ENCODE measurements at regions not wholly inside any gene's neighbourhood (a gene's known extent, or its start where the extent isn't known, plus 50 kb on each side); places are given as distances from the start of the nearest gene placed in this dataset.
"Not testable (repeated sequence)": the region's sequence is repeated elsewhere in the genome, so short reads cannot be mapped to it uniquely, and the experiment has no call there.

DNA sequence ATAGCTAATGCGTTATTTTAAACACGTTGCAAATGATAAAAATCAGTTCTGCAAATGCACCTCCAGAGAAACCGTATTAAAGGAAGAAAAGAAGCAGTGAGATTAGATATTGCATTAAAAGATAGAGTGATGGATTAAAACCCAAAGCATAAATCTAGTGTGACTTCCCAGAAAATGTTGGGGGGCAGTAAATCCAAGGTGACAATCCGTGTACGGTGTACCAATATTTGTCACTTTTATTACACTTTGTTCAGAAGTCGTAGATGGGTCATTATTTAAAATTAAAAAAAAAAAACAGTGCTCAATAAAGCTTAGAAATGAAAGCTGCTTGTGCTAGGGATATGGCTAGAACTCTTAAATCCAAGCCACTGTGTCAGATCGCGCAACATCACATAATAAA, 106.4 kb downstream of the TMEM130 start:
- Histone ChIP-seq H3K9ac (ENCODE audit: low read length) (no peak overlapping the region), H3K27me3 (replicated peaks in 1 of 4; ENCODE audit: control extremely low read depth in 1 of 4, control insufficient read depth in 3 of 4, insufficient read depth in 4 of 4, low read length in 3 of 4) (peaks cover 0 to 3% (median 1%) of the 10 kb centered on the region in 4 experiments), H3K4me3 (ENCODE audit: control extremely low read depth in 1 of 5, extremely low read depth in 1 of 5, insufficient read depth in 1 of 5, low read depth in 2 of 5, low read length in 4 of 5) (no peak overlapping the region), H2AFZ (ENCODE audit: insufficient read depth, low read depth, low read length, poor library complexity, severe bottlenecking) (no peak overlapping the region), H3K4me2 (replicated peaks; ENCODE audit: low read depth, low read length, poor library complexity, severe bottlenecking) (no peak overlapping the region), H3K36me3 (replicated peaks in 1 of 2; ENCODE audit: control extremely low read depth in 1 of 2, control insufficient read depth in 1 of 2, extremely low read depth in 1 of 2, insufficient read depth in 2 of 2, low read length in 1 of 2) (no peaks in the 10 kb centered on the region), H3K9me3 (ENCODE audit: control extremely low read depth in 1 of 3, control insufficient read depth in 2 of 3, insufficient read depth in 1 of 3, low read length in 2 of 3) (no peaks in the 10 kb centered on the region), H3K79me2 (ENCODE audit: control insufficient read depth, insufficient read depth, low read length) (no peaks in the 10 kb centered on the region), H3K27ac (ENCODE audit: low read length in 2 of 2) (no peak overlapping the region), H4K20me1 (ENCODE audit: control insufficient read depth, insufficient read depth, low read length, poor library complexity, severe bottlenecking) (no peaks in the 10 kb centered on the region), H3K4me1 (ENCODE audit: control insufficient read depth in 2 of 2, insufficient read depth in 2 of 2, low read length in 2 of 2) (no peaks in the 10 kb centered on the region)
- peaks cover 24% of the 10 kb centered on the region for H3K27me3 Mint-ChIP-seq
- POLR2A ChIA-PET, result no interaction called here
- H3K4me3 Mint-ChIP-seq, result no peak overlapping the region
- intact Hi-C loops (cut with micrococcal nuclease), result no loop called here
- ATAC-seq (ENCODE audit: low read depth), result no peak
- no peaks in the 10 kb centered on the region for H3K9me3 Mint-ChIP-seq (ENCODE audit: insufficient read depth)
- TF ChIP-seq CTCF (IDR thresholded peaks at IDR 0.05), result no peak
- no peak for TF ChIP-seq EZH2 (IDR thresholded peaks at IDR 0.05; ENCODE audit: borderline replicate concordance, insufficient read depth, low read depth, low read length, poor library complexity, severe bottlenecking)
- CTCF ChIA-PET, result no interaction called here
- H3K27ac Mint-ChIP-seq, result no peak overlapping the region
- WGBS (ENCODE audit: insufficient coverage), result no CpG with 5 or more reads among the region's 8 CpGs
- no peak for DNase-seq
- no peaks in the 10 kb centered on the region for H3K4me1 Mint-ChIP-seq

GRCh38 chr7:98764946-98765345, 104.9 kb downstream of the TMEM130 start:
- ChIA-PET CTCF (interaction anchor here (0.7 kb wide), 1 partner anchor 19 kb away, joined by 3 read pairs; no protein-coding TSS in a partner anchor), POLR2A (no interaction called here)
- Mint-ChIP-seq H3K27ac (no peak overlapping the region), H3K4me1 (no peaks in the 10 kb centered on the region), H3K27me3 (peaks cover 24% of the 10 kb centered on the region), H3K9me3 (ENCODE audit: insufficient read depth) (no peaks in the 10 kb centered on the region), H3K4me3 (no peak overlapping the region)
- intact Hi-C loops (cut with micrococcal nuclease), result no loop called here
- ATAC-seq (ENCODE audit: low read depth), result no peak
- H3K9ac ChIP-seq (ENCODE audit: low read length), result no peak overlapping the region
- no peak overlapping the region for H3K27ac ChIP-seq (ENCODE audit: low read length in 2 of 2)
- no peak overlapping the region for H3K4me3 ChIP-seq (ENCODE audit: control extremely low read depth in 1 of 5, extremely low read depth in 1 of 5, insufficient read depth in 1 of 5, low read depth in 2 of 5, low read length in 4 of 5)
- no peaks in the 10 kb centered on the region for H3K9me3 ChIP-seq (ENCODE audit: control extremely low read depth in 1 of 3, control insufficient read depth in 2 of 3, insufficient read depth in 1 of 3, low read length in 2 of 3)
- H3K27me3 ChIP-seq (replicated peaks in 1 of 4; ENCODE audit: control extremely low read depth in 1 of 4, control insufficient read depth in 3 of 4, insufficient read depth in 4 of 4, low read length in 3 of 4), result peaks cover 0 to 3% (median 1%) of the 10 kb centered on the region in 4 experiments
- no peaks in the 10 kb centered on the region for H3K36me3 ChIP-seq (replicated peaks in 1 of 2; ENCODE audit: control extremely low read depth in 1 of 2, control insufficient read depth in 1 of 2, extremely low read depth in 1 of 2, insufficient read depth in 2 of 2, low read length in 1 of 2)
- TF ChIP-seq EZH2 (IDR thresholded peaks at IDR 0.05; ENCODE audit: borderline replicate concordance, insufficient read depth, low read depth, low read length, poor library complexity, severe bottlenecking) (no peak), CTCF (IDR thresholded peaks at IDR 0.05) (no peak)
- no peaks in the 10 kb centered on the region for H4K20me1 ChIP-seq (ENCODE audit: control insufficient read depth, insufficient read depth, low read length, poor library complexity, severe bottlenecking)
- H3K4me2 ChIP-seq (replicated peaks; ENCODE audit: low read depth, low read length, poor library complexity, severe bottlenecking), result no peak overlapping the region
- DNase-seq, result no peak
- H3K79me2 ChIP-seq (ENCODE audit: control insufficient read depth, insufficient read depth, low read length), result no peaks in the 10 kb centered on the region
- 72% methylated on average over 8 of the region's 8 CpGs for WGBS (ENCODE audit: insufficient coverage)
- no peak overlapping the region for H2AFZ ChIP-seq (ENCODE audit: insufficient read depth, low read depth, low read length, poor library complexity, severe bottlenecking)
- H3K4me1 ChIP-seq (ENCODE audit: control insufficient read depth in 2 of 2, insufficient read depth in 2 of 2, low read length in 2 of 2), result no peaks in the 10 kb centered on the region

- H3K9ac ChIP-seq (ENCODE audit: low read length); POLR2A ChIA-PET; intact Hi-C loops (cut with micrococcal nuclease); H3K4me1 ChIP-seq (ENCODE audit: control insufficient read depth in 2 of 2, insufficient read depth in 2 of 2, low read length in 2 of 2); H3K27me3 ChIP-seq (replicated peaks in 1 of 4; ENCODE audit: control extremely low read depth in 1 of 4, control insufficient read depth in 3 of 4, insufficient read depth in 4 of 4, low read length in 3 of 4); ATAC-seq (ENCODE audit: low read depth); H2AFZ ChIP-seq (ENCODE audit: insufficient read depth, low read depth, low read length, poor library complexity, severe bottlenecking); H3K4me3 ChIP-seq (ENCODE audit: control extremely low read depth in 1 of 5, extremely low read depth in 1 of 5, insufficient read depth in 1 of 5, low read depth in 2 of 5, low read length in 4 of 5); H3K27ac Mint-ChIP-seq; H3K36me3 ChIP-seq (replicated peaks in 1 of 2; ENCODE audit: control extremely low read depth in 1 of 2, control insufficient read depth in 1 of 2, extremely low read depth in 1 of 2, insufficient read depth in 2 of 2, low read length in 1 of 2); H3K9me3 ChIP-seq (ENCODE audit: control extremely low read depth in 1 of 3, control insufficient read depth in 2 of 3, insufficient read depth in 1 of 3, low read length in 2 of 3); H4K20me1 ChIP-seq (ENCODE audit: control insufficient read depth, insufficient read depth, low read length, poor library complexity, severe bottlenecking); H3K79me2 ChIP-seq (ENCODE audit: control insufficient read depth, insufficient read depth, low read length); H3K9me3 Mint-ChIP-seq (ENCODE audit: insufficient read depth); H3K4me3 Mint-ChIP-seq; H3K4me2 ChIP-seq (replicated peaks; ENCODE audit: low read depth, low read length, poor library complexity, severe bottlenecking); H3K27ac ChIP-seq (ENCODE audit: low read length in 2 of 2); DNase-seq: not testable (repeated sequence)
- WGBS (ENCODE audit: insufficient coverage), result 94% methylated on average over 2 of the region's 5 CpGs
- CTCF ChIA-PET, result interaction anchor here (1.4 kb wide), 1 partner anchor 24 kb away, joined by 3 read pairs; no protein-coding TSS in a partner anchor
- Mint-ChIP-seq H3K4me1 (peaks cover 11% of the 10 kb centered on the region), H3K27me3 (peaks cover 32% of the 10 kb centered on the region)
These were observed 99.7 kb downstream of the TMEM130 start for GRCh38 chr7:98770085-98770484.
